NCI-H187 (cell line): ENCODE measurements at regions not wholly inside any gene's neighbourhood (a gene's known extent, or its start where the extent isn't known, plus 50 kb on each side); places are given as distances from the start of the nearest gene placed in this dataset.

Experiments
- DNase-seq, 2 experiments: peaks; one replicate each; lab custom pipeline; 2025; lab: John Stamatoyannopoulos, UW

DNA sequence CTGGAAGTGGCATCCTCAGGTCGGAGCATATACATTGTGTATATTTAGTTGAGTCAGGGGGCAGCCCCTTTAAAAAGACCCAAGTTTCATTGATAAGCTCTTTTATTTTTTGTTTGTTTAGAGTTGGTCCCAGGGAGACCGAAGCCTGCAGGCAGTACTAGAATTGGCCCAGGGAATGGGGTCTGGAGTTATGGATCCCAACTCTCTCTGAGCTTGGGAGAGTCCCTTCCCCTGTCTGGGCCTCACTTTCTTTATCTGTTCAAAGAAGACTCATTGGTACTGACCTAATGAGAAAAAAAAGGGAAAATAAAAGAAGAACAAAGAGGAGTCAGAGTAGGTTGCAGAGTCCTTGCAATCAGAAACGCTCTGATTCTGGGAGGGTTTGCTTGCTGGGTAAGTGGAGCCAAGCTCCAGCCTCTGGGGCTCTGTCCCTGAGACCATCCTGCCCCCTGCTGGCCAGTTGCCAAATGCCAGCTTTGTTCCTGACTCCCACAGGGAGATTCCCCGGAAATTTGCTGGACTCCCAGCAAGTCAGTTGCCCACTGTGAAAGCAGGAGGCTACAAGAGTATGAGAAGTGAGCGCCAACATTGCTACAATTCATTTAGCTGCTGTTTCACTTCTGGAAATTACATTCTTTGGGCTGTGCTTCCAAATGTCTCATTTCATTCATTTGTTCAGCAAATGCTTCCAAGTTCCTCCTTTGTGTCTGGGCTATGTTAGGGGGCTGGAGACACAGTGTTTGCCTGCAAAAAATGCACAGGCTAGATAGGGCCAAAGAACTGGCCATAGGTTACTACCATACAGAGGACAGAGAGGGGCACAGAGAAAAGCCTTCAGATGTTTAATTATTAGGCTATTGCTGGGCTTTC lies 156.2 kb downstream of the MELK start:
- peak; percentile 44 to 60 for DNase-seq

DNA sequence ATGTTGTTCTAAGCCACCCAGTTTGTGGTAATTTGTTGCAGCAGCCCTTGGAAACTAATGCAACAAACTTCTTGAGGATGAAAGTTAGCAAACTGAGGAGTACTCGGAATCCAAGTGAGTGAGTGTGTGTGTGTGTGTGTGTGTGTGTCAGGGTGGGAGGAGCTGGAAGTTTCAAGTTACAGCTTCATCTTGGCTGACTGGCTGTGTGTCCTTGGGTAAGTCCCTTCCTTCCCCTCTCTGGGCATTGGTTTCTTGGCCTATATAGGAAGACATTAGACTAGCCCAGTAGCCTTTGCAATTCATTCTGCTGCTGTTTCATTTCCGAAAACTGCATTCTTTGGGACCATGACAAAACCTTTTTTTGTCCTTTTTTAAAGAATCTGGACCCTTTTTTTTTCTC lies 157.2 kb downstream of the MELK start:
- no peak for DNase-seq

DNA sequence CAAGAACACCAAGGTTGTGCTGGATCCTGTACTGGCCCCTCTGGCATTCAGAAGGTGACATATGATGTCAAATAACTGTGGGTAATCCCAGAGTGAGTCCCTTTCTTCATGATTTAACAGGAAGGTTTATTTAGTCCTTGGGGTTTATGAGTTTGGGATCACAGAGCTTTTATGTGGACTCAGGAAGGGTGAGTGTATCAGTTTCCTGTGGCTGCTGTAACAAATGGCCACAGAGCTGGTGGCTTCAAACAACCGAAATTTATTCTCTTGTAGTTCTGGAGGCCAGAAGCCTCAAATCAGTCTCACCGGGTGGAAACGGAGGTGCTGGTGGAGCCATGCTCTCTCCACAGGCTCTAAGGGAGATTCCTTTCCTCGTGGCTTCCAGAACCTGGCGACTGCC lies 157.7 kb downstream of the MELK start:
- DNase-seq, result no peak

DNA sequence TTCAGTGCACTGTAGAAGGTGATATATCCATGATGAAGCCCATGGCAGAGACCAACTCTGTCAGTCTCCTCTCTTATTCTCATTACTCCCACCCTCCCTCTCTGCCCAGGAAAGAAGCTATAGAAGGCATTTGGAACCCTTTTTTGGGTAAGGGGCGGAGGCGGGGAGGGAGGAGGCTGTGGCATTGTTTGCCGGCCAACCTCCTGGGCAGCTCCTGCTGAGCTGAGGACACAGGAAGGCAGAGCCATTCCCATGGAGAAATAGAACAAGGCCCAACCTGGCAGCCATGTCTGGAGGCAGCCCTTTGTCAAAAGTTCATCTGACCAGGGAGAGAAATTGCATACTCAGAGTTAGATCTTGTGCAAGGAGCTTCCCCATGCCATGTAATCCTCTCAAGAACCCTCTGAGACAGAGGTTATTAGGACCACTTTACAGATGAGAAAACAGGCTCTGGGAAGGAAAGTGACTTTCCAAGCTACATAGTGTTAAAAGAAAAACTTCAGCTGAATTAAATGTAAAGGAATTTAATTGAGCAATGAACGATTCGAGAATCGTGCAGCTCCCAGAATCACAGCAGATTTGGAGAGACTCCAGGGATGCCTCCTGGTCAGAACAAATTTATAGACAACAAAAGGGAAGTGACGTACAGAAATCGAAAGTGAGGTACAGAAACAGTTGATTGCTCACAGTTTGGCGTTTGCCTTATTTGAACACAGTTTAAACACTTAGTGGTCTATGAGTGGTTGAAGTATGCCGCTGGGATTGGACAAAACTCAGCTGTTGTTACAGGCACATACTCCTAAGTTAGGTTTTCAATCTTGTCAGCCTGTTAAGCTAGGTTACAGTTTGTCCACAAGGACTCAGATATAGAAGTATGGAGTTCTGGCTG lies 158.6 kb downstream of the MELK start:
- peak; percentile 13 to 14 for DNase-seq

DNA sequence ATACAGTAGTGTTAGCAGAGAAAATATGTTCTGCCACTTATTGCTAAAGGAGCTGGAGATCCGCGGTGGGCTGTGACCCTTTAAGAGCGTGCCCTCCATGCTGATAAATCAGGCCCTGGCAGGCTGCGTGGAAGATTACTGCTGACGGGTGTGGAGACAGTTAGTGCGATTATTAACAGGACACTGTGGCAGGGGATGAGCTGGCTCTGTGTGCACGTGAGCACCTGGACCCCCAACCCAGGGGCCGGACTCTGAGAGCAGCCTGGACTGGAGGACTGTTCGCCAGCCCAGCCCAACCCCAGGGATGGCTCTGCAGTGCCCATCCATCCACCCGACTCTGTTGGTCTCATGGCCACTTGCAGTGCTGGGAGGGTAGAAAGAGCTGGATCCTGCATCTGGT lies 162.0 kb downstream of the MELK start:
- no peak for DNase-seq

GRCh38 chr9:36736648-36737047 lies 164.0 kb downstream of the MELK start:
- no peak for DNase-seq

DNA sequence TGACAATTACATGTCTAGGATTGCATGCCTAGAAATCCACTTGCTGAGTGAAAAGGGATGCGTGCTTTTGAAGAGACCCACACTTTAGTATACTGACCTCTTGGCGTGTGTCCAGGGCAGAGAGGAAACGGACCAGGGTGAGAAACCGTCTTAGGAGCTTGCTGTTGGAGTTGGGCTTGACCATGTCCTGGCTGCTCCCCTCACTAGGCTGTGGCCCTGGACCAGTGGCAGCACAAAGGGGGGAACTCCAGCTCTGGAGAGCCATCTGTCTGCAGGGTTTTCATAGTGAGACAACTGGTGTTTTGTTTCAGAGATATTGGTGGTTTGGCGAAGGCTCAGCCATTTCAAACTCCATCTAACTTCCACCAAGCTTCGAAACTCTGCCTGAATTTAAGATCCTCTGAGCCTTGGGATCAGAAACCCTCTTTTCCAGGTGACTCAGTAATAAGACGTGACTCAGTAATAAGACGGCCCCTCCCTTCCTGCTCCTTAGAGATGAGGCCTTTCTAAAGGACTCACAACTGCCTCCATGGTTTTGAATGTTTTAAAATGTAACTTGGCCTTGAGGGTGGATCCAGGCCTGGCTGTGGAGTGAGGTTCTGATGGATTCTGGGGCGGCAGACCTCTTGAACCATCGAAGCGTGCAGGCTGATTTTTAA lies 165.8 kb downstream of the MELK start:
- DNase-seq, result no peak

DNA sequence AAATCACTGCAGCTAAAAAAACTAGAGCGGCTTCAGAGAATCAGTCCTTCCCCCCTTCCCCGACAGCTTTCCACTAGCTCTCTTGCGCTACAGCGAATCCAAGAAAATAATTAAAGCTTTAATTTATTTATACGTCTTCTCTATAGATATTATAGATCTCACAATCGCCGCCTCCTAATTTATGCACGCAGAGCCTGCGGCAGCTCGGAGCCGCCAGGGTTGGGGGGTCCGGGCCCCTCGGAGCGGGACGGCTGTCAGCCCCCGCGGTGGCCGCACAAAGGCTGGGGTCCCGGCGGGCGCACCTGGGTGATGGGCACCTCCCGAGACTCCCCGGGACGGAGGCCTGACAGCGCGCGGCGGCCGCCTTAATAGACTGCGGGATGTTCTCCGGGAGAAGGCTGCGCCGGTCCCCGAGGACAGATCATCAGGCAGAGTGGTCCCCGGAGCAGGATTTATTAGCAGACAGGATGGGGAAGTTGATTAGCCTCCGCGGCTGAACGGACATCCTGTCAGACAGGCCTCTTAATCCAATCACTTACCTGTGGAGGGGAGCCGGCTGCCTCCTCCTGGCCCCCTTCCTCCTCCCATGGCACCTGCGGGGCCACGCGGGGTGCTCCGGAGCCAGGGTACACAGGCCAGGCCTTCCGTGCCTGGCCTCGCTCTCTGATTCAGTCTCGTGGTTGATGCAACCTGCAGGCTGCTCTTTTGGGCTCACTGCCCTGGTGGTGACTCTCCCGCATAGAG lies 166.8 kb downstream of the MELK start:
- DNase-seq, result no peak

- DNase-seq, result peak; percentile 51 to 52
Measured at GRCh38 chr9:36742264-36742663, 169.6 kb downstream of the MELK start.

GRCh38 chr9:36744678-36745077 lies 172.0 kb downstream of the MELK start:
- no peak for DNase-seq

DNA sequence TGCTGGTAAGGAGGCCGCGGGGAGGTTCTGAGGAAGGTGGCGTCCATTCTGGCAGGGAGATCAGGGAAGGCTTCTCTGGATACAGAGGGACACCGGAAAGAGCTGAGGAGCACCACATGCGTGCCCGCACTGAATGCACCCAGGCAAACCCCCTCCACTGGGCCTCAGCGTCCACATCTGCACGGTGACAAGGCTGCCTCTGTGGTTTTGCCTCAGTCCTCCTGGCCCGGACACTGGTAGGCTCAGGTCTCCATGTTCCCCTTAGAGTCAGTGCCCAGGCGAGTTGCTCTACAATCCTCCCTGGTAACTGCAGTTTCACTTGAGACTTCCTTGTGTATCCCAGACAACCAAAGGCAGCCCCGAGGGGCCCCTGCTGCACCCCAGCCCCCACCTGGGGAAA lies 173.3 kb downstream of the MELK start:
- no peak for DNase-seq

DNA sequence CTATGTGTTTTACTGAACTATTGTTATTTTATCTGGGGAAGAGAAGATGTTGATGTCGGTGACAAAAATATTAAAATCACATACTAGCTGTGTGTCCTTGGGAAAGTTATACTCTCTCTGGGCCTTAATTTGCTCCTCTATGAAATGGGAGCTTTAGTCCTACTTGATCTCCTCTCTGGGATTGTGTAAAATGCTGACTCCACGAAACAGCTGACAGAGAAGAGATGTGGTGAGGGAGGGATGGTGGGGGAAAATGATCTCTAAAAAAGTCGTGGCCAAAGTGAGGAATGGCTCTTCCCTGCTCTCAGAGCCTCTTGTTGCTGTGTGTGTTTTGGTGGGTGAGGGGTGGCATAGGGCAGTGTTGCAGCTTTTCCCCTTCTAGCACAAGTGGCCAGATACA lies 173.7 kb downstream of the MELK start:
- DNase-seq, result peak; percentile 43 to 54

- no peak for DNase-seq
Measured at GRCh38 chr9:36748322-36748899, 175.7 kb downstream of the MELK start.

- DNase-seq, result no peak
Measured at GRCh38 chr9:36749461-36749860, 176.8 kb downstream of the MELK start.

DNA sequence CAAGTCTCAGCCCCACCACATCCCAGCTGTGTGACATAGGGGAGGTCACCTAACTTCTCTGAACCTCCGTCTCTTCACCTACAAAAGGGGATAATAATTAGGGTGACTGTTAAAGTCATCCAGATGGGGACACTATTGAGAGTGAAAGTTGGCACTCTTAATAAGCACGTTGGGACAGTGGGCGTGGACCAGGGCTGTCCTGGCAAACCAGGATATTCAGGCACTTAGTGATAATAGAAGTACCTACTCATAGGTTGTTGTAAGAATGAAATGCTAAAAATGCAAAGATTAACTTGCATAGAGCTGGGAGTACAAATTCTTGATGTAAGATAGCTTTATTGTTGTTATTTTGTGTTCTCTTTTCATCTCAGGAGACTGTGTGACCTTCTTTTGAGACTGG lies 177.9 kb downstream of the MELK start:
- no peak for DNase-seq

- no peak for DNase-seq
Measured at GRCh38 chr9:36755019-36755418, 182.3 kb downstream of the MELK start.

GRCh38 chr9:36759141-36759540 lies 186.4 kb downstream of the MELK start:
- DNase-seq, result no peak

DNA sequence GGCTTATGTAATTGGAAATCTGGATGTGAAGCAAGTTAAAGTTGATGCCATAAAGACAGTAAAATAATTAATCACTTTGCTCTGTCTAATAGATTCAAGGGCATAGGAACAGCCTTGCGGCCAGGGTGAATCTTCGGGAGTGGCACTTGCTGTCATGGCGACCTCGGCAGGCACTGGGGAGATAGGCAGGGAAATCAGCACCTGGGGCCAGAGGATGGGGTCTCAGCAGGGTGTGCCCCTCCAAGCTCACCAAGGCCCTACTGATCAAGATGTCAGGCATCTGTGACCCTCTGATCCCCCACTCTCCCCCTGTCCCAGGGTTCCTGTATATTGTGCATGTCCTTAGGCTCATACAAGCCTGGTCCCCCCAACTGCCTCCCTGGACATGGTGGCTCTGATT lies 187.3 kb downstream of the MELK start:
- DNase-seq, result no peak

- no peak for DNase-seq
Measured at GRCh38 chr9:36760667-36761420, 188.1 kb downstream of the MELK start.

GRCh38 chr9:36762958-36763357 lies 190.3 kb downstream of the MELK start:
- DNase-seq, result no peak

DNA sequence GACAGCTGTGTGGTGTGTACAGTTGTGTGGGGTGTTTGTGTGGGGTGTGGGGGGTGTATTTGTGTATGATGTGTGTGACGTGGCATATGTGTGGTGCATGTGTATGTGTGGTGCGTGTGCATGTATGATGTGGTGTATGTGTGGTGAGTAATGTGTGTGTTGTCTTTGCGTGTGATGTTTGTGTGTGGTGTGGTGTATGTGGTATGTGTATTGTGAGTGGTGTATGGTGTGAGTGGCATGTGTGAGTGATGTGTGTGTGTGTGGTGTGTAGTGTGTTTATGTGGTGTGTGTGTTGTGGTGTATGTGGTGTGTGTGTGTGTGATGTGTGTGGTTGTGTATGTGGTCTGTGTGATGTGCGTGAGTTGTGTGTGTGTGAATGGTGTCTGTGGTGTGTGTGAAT lies 191.1 kb downstream of the MELK start:
- no peak for DNase-seq
